Gastroesophageal sphincter (tissue), 4 donors: ENCODE measurements at regions not wholly inside any gene's neighbourhood (a gene's known extent, or its start where the extent isn't known, plus 50 kb on each side); places are given as distances from the start of the nearest gene placed in this dataset.
A peak's percentile ranks its signal among the peaks of the same experiment; 100 is the strongest.
"Not testable (repeated sequence)": the region's sequence is repeated elsewhere in the genome, so short reads cannot be mapped to it uniquely, and the experiment has no call there.

Experiments used
- ATAC-seq: fragments of 150-250 bp; one replicate; pipeline ENCODE4 v1.9.1; 2016; ENCODE audit warnings: mild to moderate bottlenecking, moderate library complexity
- H3K27ac ChIP-seq, 4 donors: fragments of 200-600 bp; sonication (generic) in 3 of 4; 1 replicate in 3 of 4; 2 replicates in 1 of 4; pipeline ENCODE4 v1.5.1; 2016 to 2019
- H3K27me3 ChIP-seq: fragments of 200-600 bp; sonication (generic); one replicate; pipeline ENCODE4 v1.5.1; 2019
- H3K36me3 ChIP-seq, 2 donors: fragments of 200-600 bp; sonication (generic); one replicate each; pipeline ENCODE4 v1.5.1; 2019; ENCODE audit warnings: control low read depth in 1 of 2
- H3K4me1 ChIP-seq, 3 donors: fragments of 200-600 bp; sonication (generic); 1 replicate in 2 of 3; 2 replicates in 1 of 3; pipeline ENCODE4 v1.5.1; 2016 to 2019; ENCODE audit warnings: control low read depth in 2 of 3
- H3K4me3 ChIP-seq, 2 donors: fragments of 200-600 bp; sonication (generic); one replicate each; pipeline ENCODE4 v1.5.1; 2019; ENCODE audit warnings: mild to moderate bottlenecking in 1 of 2, moderate library complexity in 1 of 2
- H3K9me3 ChIP-seq, 3 donors: fragments of 200-600 bp; sonication (generic); one replicate each; pipeline ENCODE4 v1.5.1; 2017 to 2019; ENCODE audit warnings: control low read depth in 2 of 3
- WGBS, 2 donors: methylation state at CpG; one replicate each; pipeline ENCODE4 v1.1.5; 2018; ENCODE audit warnings: low coverage in 1 of 2; 5-methylcytosine and 5-hydroxymethylcytosine counted together
- TF ChIP-seq, protein P1 (sequence below), 4 experiments: fragments of 200-600 bp in 2 of 4; fragments of 450-650 bp in 2 of 4; sonication (generic) in 1 of 4; IDR thresholded peaks; one replicate each; pipeline ENCODE4 v1.5.1; 2017 to 2019; ENCODE audit warnings: antibody characterized with exemption in 4 of 4, mild to moderate bottlenecking in 2 of 4, moderate library complexity in 2 of 4

GRCh38 chr22:16463472-16463871, 129.1 kb downstream of the CCT8L2 start:
- WGBS, 2 donors = 54 to 76% methylated on average over 2 of the region's 4 CpGs
- H3K36me3 ChIP-seq, H3K9me3 ChIP-seq, ATAC-seq, H3K4me1 ChIP-seq, H3K27ac ChIP-seq, H3K4me3 ChIP-seq, H3K27me3 ChIP-seq: not testable (repeated sequence)

DNA sequence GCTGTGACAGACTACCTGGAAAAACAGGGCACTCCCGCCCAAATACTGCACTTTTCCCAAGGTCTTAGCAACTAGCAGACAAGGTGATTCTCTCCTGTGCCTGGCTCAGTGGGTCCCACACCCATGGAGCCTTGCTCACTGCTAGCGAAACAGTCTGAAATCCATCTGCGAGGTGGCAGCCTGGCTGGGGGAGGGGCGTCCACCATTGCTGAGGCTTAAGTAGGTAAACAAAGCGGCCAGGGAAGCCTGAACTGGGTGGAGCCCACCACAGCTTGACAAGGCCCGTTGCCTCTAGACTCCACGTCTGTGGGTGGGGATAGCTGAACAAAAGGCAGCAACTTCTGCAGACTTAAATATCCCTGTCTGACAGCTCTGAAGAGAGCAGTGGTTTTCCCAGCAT, 145.2 kb downstream of the CCT8L2 start:
- H3K9me3 ChIP-seq, H3K27me3 ChIP-seq, H3K36me3 ChIP-seq, H3K4me1 ChIP-seq, H3K27ac ChIP-seq, ATAC-seq, H3K4me3 ChIP-seq: not testable (repeated sequence)
- no CpG with 5 or more reads among the region's 7 CpGs for WGBS, 2 donors

DNA sequence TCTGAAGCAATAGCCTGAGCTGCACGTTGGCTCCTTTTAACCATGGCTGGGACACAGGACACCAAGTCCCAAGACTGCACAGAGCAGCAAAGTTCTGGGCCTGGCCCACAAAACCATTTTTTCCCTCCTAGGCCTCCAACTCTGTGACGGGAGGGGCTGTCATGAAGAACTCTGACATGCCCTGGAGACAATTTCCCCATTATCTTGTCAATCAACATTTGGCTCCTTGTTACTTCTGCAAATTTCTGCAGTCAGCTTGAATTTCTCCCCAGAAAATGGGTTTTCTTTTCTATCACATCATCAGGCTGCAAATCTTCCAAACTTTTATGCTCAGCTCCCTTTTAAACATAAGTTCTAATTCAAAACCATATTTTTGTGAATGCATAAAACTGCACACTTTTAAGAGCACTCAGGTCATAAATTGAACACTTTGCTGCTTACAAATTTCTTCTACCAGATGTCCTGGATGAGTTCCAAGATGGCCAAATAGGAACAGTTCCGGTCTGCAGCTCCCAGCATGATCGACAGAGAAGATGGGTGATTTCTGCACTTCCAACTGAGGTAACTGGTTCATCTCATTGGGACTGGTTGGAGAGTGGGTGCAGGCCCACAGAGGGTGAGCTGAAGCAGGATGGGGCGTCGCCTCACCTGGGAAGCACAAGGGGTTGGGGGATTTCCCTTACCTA, 145.7 kb downstream of the CCT8L2 start:
- not testable (repeated sequence) for H3K9me3 ChIP-seq, H3K4me1 ChIP-seq, ATAC-seq, H3K27me3 ChIP-seq, H3K36me3 ChIP-seq, H3K27ac ChIP-seq, H3K4me3 ChIP-seq
- WGBS, 2 donors = 17 to 54% methylated on average over 1 to 6 of the region's 6 CpGs

GRCh38 chr22:16441014-16441413, 151.6 kb downstream of the CCT8L2 start:
- TF ChIP-seq, protein P1, sequence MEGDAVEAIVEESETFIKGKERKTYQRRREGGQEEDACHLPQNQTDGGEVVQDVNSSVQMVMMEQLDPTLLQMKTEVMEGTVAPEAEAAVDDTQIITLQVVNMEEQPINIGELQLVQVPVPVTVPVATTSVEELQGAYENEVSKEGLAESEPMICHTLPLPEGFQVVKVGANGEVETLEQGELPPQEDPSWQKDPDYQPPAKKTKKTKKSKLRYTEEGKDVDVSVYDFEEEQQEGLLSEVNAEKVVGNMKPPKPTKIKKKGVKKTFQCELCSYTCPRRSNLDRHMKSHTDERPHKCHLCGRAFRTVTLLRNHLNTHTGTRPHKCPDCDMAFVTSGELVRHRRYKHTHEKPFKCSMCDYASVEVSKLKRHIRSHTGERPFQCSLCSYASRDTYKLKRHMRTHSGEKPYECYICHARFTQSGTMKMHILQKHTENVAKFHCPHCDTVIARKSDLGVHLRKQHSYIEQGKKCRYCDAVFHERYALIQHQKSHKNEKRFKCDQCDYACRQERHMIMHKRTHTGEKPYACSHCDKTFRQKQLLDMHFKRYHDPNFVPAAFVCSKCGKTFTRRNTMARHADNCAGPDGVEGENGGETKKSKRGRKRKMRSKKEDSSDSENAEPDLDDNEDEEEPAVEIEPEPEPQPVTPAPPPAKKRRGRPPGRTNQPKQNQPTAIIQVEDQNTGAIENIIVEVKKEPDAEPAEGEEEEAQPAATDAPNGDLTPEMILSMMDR (IDR thresholded peaks at IDR 0.05) = peak in 3 of 4 experiments; percentile 5 to 38 (median 24)
- WGBS, 2 donors = 25% methylated on average over 1 of the region's 1 CpG; no CpG with 5 or more reads in 1 of the 2 donors
- not testable (repeated sequence) for H3K36me3 ChIP-seq, ATAC-seq, H3K4me1 ChIP-seq, H3K27ac ChIP-seq, H3K9me3 ChIP-seq, H3K27me3 ChIP-seq, H3K4me3 ChIP-seq

GRCh38 chr22:16423476-16423875, 169.1 kb downstream of the CCT8L2 start:
- not testable (repeated sequence) for H3K27me3 ChIP-seq, H3K27ac ChIP-seq, H3K4me3 ChIP-seq, ATAC-seq, H3K9me3 ChIP-seq, H3K4me1 ChIP-seq, H3K36me3 ChIP-seq
- WGBS, 2 donors = 75 to 87% methylated on average over 16 to 19 of the region's 21 CpGs

- H3K27me3 ChIP-seq, H3K9me3 ChIP-seq, H3K4me3 ChIP-seq, H3K36me3 ChIP-seq, ATAC-seq, H3K27ac ChIP-seq, H3K4me1 ChIP-seq: not testable (repeated sequence)
- WGBS, 2 donors = 56% methylated on average over 3 of the region's 3 CpGs; no CpG with 5 or more reads in 1 of the 2 donors
Observed at GRCh38 chr22:16417498-16417897, 175.1 kb downstream of the CCT8L2 start.

GRCh38 chr22:16404639-16405038, 188.0 kb downstream of the CCT8L2 start:
- WGBS, 2 donors = 62 to 69% methylated on average over 5 of the region's 7 CpGs
- not testable (repeated sequence) for H3K9me3 ChIP-seq, H3K36me3 ChIP-seq, H3K27me3 ChIP-seq, H3K4me1 ChIP-seq, ATAC-seq, H3K27ac ChIP-seq, H3K4me3 ChIP-seq

- 69% methylated on average over 3 of the region's 20 CpGs; no CpG with 5 or more reads in 1 of the 2 donors for WGBS, 2 donors
- H3K27me3 ChIP-seq, H3K4me1 ChIP-seq, H3K9me3 ChIP-seq, H3K4me3 ChIP-seq, ATAC-seq, H3K27ac ChIP-seq, H3K36me3 ChIP-seq: not testable (repeated sequence)
Observed at GRCh38 chr22:16403661-16404060, 188.9 kb downstream of the CCT8L2 start.

DNA sequence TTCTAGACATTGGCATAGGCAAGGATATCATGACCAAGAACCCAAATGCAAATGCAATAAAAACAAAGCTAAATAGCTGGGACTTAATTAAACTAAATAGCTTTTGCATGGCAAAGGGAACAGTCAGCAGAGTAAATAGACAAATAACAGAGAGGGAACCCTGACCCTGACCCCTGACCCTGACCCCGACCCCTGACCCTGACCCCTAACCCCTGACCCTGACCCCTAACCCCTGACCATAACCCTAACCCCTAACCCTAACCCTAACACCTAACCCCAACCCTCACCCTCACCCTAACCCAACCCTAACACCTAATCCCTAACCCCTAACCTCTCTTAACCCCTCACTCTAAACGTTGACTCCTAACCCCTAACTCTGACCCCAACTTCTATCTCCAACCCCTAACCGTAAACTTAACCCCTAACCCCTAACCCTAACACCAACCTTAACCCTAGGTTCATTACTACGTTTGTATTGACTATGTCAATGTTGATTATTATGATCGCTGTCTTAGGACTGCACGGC, 189.7 kb downstream of the CCT8L2 start:
- not testable (repeated sequence) for H3K4me1 ChIP-seq, H3K9me3 ChIP-seq, H3K27ac ChIP-seq, H3K27me3 ChIP-seq, ATAC-seq, H3K4me3 ChIP-seq, H3K36me3 ChIP-seq
- 44 to 46% methylated on average over 6 of the region's 6 CpGs for WGBS, 2 donors

- WGBS, 2 donors = 30 to 55% methylated on average over 2 of the region's 2 CpGs
- not testable (repeated sequence) for H3K4me3 ChIP-seq, H3K27ac ChIP-seq, ATAC-seq, H3K36me3 ChIP-seq, H3K27me3 ChIP-seq, H3K9me3 ChIP-seq, H3K4me1 ChIP-seq
Observed at GRCh38 chr22:16393476-16393875, 199.1 kb downstream of the CCT8L2 start.

GRCh38 chr22:16391417-16391930, 201.1 kb downstream of the CCT8L2 start:
- 100% methylated on average over 1 of the region's 20 CpGs; no CpG with 5 or more reads in 1 of the 2 donors for WGBS, 2 donors
- H3K27me3 ChIP-seq = peaks cover 21% of the 10 kb centered on the region
- not testable (repeated sequence) for H3K4me1 ChIP-seq, H3K4me3 ChIP-seq, H3K27ac ChIP-seq, H3K36me3 ChIP-seq, ATAC-seq, H3K9me3 ChIP-seq

- H3K4me1 ChIP-seq, ATAC-seq: not testable (repeated sequence)
- WGBS, 2 donors = no CpG with 5 or more reads among the region's 31 CpGs
Observed at GRCh38 chr22:16390541-16391217, 201.9 kb downstream of the CCT8L2 start.

More at GRCh38 chr22:16390541-16391217, 201.9 kb downstream of the CCT8L2 start:
- not testable (repeated sequence) for H3K9me3 ChIP-seq, H3K4me3 ChIP-seq, H3K27ac ChIP-seq, H3K36me3 ChIP-seq
- H3K27me3 ChIP-seq = peaks cover 21% of the 10 kb centered on the region
